ENCODE measurements at regions not wholly inside any gene's neighbourhood (a gene's known extent, or its start where the extent isn't known, plus 50 kb on each side); places are given as distances from the start of the nearest gene placed in this dataset.
"Not testable (repeated sequence)": the region's sequence is repeated elsewhere in the genome, so short reads cannot be mapped to it uniquely, and the experiment has no call there.

DNA sequence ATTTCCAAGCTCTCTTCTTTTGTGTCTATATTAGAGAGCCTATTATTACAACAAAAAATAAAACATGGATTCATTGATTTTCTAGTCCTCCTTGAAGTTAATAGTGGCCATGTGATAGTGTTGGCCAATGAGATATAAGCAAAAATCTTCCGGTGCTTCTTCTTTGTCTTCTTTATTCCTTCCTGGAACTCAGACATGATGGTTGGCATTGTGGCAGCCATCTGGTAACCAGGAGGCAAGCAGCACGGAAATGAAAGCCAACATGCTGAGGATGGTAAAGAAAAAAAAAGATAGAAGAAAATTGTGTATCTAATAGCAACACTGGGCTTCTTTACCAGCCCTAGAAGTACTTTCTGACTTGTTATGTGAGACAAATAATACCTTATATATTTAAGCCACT lies 50.8 kb upstream of the SEL1L start:
- in situ Hi-C loops (cut with MboI; ENCODE audit: low pct_unique_long_range_greater_than_20kb, low sequenced_read_pairs, unreplicated experiment), result no loop called here
- TF ChIP-seq, protein P1, sequence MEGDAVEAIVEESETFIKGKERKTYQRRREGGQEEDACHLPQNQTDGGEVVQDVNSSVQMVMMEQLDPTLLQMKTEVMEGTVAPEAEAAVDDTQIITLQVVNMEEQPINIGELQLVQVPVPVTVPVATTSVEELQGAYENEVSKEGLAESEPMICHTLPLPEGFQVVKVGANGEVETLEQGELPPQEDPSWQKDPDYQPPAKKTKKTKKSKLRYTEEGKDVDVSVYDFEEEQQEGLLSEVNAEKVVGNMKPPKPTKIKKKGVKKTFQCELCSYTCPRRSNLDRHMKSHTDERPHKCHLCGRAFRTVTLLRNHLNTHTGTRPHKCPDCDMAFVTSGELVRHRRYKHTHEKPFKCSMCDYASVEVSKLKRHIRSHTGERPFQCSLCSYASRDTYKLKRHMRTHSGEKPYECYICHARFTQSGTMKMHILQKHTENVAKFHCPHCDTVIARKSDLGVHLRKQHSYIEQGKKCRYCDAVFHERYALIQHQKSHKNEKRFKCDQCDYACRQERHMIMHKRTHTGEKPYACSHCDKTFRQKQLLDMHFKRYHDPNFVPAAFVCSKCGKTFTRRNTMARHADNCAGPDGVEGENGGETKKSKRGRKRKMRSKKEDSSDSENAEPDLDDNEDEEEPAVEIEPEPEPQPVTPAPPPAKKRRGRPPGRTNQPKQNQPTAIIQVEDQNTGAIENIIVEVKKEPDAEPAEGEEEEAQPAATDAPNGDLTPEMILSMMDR (IDR thresholded peaks at IDR 0.05; ENCODE audit: extremely low read depth, insufficient read depth, missing control alignments), result no peak
- DNase-seq (ENCODE audit: low spot score), result no peak

DNA sequence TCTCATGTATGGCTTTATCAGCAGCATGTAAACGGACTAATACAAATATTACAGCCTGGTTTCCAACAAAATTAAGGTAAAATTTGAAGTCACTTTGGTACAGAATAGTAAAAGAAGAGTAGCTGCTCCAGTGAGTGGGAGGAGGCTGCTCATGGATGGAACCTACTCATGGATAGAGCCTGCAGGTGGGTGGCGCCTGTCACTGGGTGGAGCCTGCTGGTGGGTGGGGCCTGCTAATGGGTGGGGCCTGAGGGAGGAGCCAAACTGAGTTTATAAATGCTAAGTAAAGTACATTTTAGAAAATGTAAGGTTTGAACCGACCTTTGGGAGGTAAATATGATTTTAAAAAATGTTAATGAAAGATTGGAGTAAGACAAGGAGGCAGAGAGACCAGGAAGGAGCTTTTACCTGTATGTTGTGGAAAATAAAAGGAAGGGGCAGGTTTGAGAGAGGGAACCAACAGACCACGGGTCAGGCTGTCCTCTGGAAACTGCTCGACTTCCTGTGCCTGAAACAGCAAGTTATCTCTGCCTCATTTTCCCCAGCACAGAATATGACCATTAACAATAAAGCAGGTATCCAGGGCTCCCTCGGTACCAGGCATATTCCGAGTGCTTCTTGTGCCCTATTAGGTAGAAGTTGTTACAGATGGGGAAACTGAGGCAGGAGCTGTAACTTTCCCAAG lies 55.9 kb upstream of the SEL1L start:
- no peak for DNase-seq (ENCODE audit: low spot score)
- TF ChIP-seq, protein P1 (IDR thresholded peaks at IDR 0.05; ENCODE audit: extremely low read depth, insufficient read depth, missing control alignments), result no peak
- in situ Hi-C loops (cut with MboI; ENCODE audit: low pct_unique_long_range_greater_than_20kb, low sequenced_read_pairs, unreplicated experiment), result no loop called here

DNA sequence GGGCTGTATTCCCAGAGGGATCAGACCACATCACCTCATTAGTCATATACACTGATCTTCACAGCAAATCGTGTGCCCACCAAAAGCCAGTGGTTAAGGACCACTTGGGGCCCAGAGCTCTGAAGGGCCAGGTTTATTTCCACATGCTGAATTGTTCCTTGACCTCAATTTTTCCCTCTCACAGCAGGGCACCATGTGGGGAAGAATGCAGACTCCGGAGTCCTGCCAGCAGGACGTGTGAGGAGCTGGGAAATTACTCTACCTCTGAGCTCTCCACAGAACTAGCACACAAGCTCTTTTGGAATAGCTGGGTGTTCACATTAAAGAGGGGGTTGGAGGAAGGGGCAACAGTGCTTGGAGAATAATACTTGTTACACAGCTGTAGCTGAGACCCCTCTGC lies 57.6 kb upstream of the SEL1L start:
- TF ChIP-seq, protein P1 (IDR thresholded peaks at IDR 0.05; ENCODE audit: extremely low read depth, insufficient read depth, missing control alignments), result no peak
- DNase-seq (ENCODE audit: low spot score), result no peak
- in situ Hi-C loops (cut with MboI; ENCODE audit: low pct_unique_long_range_greater_than_20kb, low sequenced_read_pairs, unreplicated experiment), result no loop called here

DNA sequence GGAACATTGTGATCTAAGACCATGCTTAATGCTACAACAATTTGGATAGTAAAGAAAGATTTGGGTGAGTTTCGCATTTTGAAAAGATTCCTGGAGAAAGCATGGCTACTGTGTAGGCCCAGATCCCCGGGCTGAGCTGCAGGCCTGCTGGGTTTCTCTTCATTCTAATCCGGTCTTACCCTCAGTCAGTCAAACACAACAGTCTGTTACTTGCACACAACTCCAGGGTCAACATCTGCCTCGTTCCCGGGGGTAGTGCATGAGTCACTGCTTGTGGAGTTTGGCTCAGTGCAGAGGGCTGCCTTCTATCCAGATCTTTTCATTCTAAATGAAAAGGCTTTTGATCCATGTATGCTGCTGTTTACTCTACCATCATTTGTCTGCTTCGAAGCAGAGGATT lies 60.4 kb upstream of the SEL1L start:
- in situ Hi-C loops (cut with MboI; ENCODE audit: low pct_unique_long_range_greater_than_20kb, low sequenced_read_pairs, unreplicated experiment), result no loop called here
- TF ChIP-seq, protein P1 (IDR thresholded peaks at IDR 0.05; ENCODE audit: extremely low read depth, insufficient read depth, missing control alignments), result no peak

DNA sequence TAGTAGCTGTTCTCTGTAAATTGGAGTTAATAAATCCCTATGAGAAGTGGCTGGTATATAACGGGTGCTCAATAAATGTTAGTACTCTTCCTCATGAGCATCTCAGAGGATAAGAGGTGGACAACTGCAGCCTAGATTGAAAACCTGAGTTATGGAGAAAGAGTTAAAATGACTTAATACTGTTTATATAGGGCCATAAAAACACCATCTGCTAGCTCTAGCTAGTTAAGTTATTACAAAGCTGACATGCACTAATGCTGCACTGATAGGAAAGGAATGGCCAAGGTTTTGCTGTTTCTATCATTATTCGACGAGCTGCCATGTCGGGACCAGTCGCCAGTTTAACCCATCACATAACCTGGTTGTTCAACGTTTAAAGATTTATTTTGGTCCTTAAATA lies 72.0 kb upstream of the SEL1L start:
- TF ChIP-seq, protein P1 (IDR thresholded peaks at IDR 0.05; ENCODE audit: extremely low read depth, insufficient read depth, missing control alignments), result no peak

More for the DNA sequence above, 60.4 kb upstream of the SEL1L start:
- no peak for DNase-seq (ENCODE audit: low spot score)

DNA sequence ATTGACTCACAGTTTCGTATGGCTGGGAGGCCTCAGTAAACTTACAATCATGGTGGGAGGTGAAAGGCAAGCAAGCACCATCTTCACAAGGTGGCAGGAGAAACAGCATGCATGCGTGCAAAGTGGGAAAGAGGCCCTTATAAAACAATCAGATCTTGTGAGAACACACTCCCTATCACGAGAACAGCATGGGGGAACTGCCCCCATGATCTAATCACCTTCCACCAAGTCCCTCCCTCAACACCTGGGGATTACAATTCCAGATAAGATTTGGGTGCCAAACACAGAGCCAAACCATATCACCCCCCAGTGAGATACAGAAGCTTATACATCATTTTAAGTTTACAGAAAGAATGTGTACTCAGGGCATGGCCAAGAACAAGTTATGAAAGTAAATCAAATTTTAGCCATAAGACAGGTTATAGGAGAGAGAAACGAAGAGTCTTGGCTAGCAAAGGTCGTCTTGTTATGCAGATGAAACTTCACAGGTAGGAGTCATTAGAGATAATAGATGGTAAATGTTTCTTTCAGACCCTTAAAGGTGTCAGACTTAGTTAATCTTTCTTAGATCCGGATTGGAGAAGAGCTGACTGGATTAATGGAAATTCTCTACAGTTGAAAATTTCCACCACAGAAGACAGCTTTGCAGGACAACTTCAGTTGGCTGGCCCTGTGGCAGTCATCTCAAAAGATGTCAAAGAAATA lies 79.8 kb upstream of the SEL1L start:
- no peak for DNase-seq (ENCODE audit: low spot score)
- TF ChIP-seq, protein P1 (IDR thresholded peaks at IDR 0.05; ENCODE audit: extremely low read depth, insufficient read depth, missing control alignments), result no peak
- in situ Hi-C loops (cut with MboI; ENCODE audit: low pct_unique_long_range_greater_than_20kb, low sequenced_read_pairs, unreplicated experiment), result no loop called here

More for the DNA sequence above, 72.0 kb upstream of the SEL1L start:
- in situ Hi-C loops (cut with MboI; ENCODE audit: low pct_unique_long_range_greater_than_20kb, low sequenced_read_pairs, unreplicated experiment), result no loop called here
- no peak for DNase-seq (ENCODE audit: low spot score)

DNA sequence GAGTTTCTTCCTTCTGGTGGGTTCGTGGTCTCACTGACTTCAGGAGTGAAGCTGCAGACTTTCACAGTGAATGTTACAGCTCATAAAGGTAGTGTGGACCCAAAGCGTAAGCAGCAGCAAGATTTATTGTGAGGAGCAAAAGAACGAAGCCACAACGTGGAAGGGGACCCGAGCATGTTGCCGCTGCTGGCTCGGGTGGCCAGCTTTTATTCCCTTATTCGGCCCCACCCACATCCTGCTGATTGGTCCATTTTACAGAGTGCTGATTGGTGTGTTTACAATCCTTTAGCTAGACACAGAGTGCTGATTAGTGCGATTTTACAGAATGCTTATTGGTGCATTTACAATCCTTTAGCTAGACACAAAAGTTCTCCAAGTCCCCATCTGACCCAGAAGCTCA lies 80.6 kb upstream of the SEL1L start:
- DNase-seq (ENCODE audit: low spot score); in situ Hi-C loops (cut with MboI; ENCODE audit: low pct_unique_long_range_greater_than_20kb, low sequenced_read_pairs, unreplicated experiment): not testable (repeated sequence)
